C4-2B (cell line): ENCODE measurements at regions not wholly inside any gene's neighbourhood (a gene's known extent, or its start where the extent isn't known, plus 50 kb on each side); places are given as distances from the start of the nearest gene placed in this dataset.

Experiments used
- CTCF ChIP-seq: fragments of 450-650 bp; conservative IDR thresholded peaks from 2 replicates; pipeline ENCODE4 v1.5.1; 2017; ENCODE audit warnings: mild to moderate bottlenecking
- ZFX ChIP-seq: fragments of 450-650 bp; IDR thresholded peaks from 2 replicates; pipeline ENCODE4 v1.6.1; 2017

DNA sequence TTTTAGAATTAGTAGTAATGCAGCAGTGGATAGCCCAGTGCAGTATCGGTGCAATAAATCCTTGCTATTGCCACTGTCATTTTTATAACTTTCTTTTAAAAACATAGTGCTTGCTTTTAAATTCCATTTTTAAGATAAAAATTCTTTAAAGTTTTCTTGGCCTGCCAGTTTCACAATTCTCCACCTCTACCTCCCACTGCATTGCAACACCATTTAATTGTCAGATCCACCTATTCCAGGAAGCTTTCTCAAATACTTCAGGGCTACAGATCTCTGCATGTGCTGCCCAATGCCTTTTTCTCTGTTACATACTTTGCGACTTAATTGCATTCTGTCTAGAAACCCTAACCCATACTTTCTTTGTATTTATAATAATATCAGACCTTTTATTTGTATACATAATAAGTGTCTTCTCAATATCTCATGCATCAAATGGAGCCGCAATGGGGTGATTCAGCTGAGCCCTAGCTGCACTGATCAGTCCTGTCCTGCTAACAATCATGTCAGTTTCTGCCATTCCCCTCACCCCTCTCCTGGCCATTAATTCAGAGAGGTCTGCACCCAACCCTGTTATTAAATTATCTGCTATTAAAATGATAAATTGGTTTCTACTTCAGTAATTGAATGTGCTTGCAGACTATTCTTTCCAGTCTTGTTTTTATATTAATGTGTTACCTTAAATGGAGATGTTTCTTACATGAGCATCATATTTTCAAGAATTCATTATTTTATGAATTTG, 193.1 kb downstream of the SLIT2 start:
- TF ChIP-seq CTCF = no peak
- no peak for TF ChIP-seq ZFX
